Cerebellar cortex (tissue), 1 donor: ENCODE measurements at regions not wholly inside any gene's neighbourhood (a gene's known extent, or its start where the extent isn't known, plus 50 kb on each side); places are given as distances from the start of the nearest gene placed in this dataset.
A peak's percentile ranks its signal among the peaks of the same experiment; 100 is the strongest.

Experiments used
- DNase-seq: peaks from one replicate; pipeline ENCODE4 v3.0.0-alpha.2; 2015; ENCODE audit warnings: low spot score

GRCh38 chr14:51780741-51781140, 79.7 kb upstream of the GNG2 start:
- DNase-seq = no peak

GRCh38 chr14:51781381-51781780, 79.0 kb upstream of the GNG2 start:
- DNase-seq = no peak

- no peak for DNase-seq
Measured at GRCh38 chr14:51782435-51782834, 78.0 kb upstream of the GNG2 start.

- no peak for DNase-seq
Measured at GRCh38 chr14:51783765-51784164, 76.6 kb upstream of the GNG2 start.

- no peak for DNase-seq
Measured at GRCh38 chr14:51784466-51784865, 75.9 kb upstream of the GNG2 start.

- no peak for DNase-seq
Measured at GRCh38 chr14:51786227-51786626, 74.2 kb upstream of the GNG2 start.

- DNase-seq = no peak
Measured at GRCh38 chr14:51787352-51787751, 73.1 kb upstream of the GNG2 start.

- no peak for DNase-seq
Measured at GRCh38 chr14:51789114-51789513, 71.3 kb upstream of the GNG2 start.

- DNase-seq = no peak
Measured at GRCh38 chr14:51789596-51789995, 70.8 kb upstream of the GNG2 start.

GRCh38 chr14:51792809-51793208, 67.6 kb upstream of the GNG2 start:
- DNase-seq = no peak

GRCh38 chr14:51805541-51805940, 54.9 kb upstream of the GNG2 start:
- no peak for DNase-seq

GRCh38 chr14:51806026-51807023, 54.1 kb upstream of the GNG2 start:
- no peak for DNase-seq

GRCh38 chr14:51807356-51807755, 53.1 kb upstream of the GNG2 start:
- peak; percentile 64 for DNase-seq
